ENCODE measurements at regions not wholly inside any gene's neighbourhood (a gene's known extent, or its start where the extent isn't known, plus 50 kb on each side); places are given as distances from the start of the nearest gene placed in this dataset.

- no peak for DNase-seq (ENCODE audit: low spot score in 2 of 2)
Measured at GRCh38 chrX:34849371-34849770, 93.2 kb upstream of the FAM47B start.

GRCh38 chrX:34859191-34859590, 83.4 kb upstream of the FAM47B start:
- no peaks in the 10 kb centered on the region for H3K4me1 ChIP-seq
- no peak overlapping the region for H3K27ac ChIP-seq
- intact Hi-C loops (cut with DNase I) = no loop called here
- DNase-seq (ENCODE audit: low spot score in 2 of 2) = no peak
- no peaks in the 10 kb centered on the region for H3K36me3 ChIP-seq
- no peak overlapping the region for H3K4me3 ChIP-seq
- TF ChIP-seq CTCF (IDR thresholded peaks at IDR 0.05) = no peak
- no peaks in the 10 kb centered on the region for H3K27me3 ChIP-seq
- no peaks in the 10 kb centered on the region for H3K9me3 ChIP-seq

More at GRCh38 chrX:34849371-34849770, 93.2 kb upstream of the FAM47B start:
- Histone ChIP-seq H3K4me1 (no peaks in the 10 kb centered on the region), H3K9me3 (peaks cover 0 to 5% of the 10 kb centered on the region in 2 donors), H3K27me3 (no peaks in the 10 kb centered on the region), H3K27ac (no peak overlapping the region), H3K4me3 (no peak overlapping the region), H3K36me3 (no peaks in the 10 kb centered on the region)
- intact Hi-C loops (cut with DNase I) = no loop called here
- TF ChIP-seq CTCF (IDR thresholded peaks at IDR 0.05) = no peak

GRCh38 chrX:34863906-34864305, 78.7 kb upstream of the FAM47B start:
- no peaks in the 10 kb centered on the region for H3K4me1 ChIP-seq
- no peaks in the 10 kb centered on the region for H3K27me3 ChIP-seq
- no peak for TF ChIP-seq CTCF (IDR thresholded peaks at IDR 0.05)
- no peaks in the 10 kb centered on the region for H3K36me3 ChIP-seq
- intact Hi-C loops (cut with DNase I) = no loop called here
- no peak overlapping the region for H3K27ac ChIP-seq
- no peaks in the 10 kb centered on the region for H3K9me3 ChIP-seq
- DNase-seq (ENCODE audit: low spot score in 2 of 2) = no peak
- no peak overlapping the region for H3K4me3 ChIP-seq

- Histone ChIP-seq H3K27ac (no peak overlapping the region), H3K4me3 (no peak overlapping the region), H3K27me3 (no peaks in the 10 kb centered on the region), H3K9me3 (peaks cover 4 to 8% of the 10 kb centered on the region in 2 donors), H3K4me1 (no peaks in the 10 kb centered on the region), H3K36me3 (no peaks in the 10 kb centered on the region)
- TF ChIP-seq CTCF (IDR thresholded peaks at IDR 0.05) = no peak
- DNase-seq (ENCODE audit: low spot score in 2 of 2) = no peak
- intact Hi-C loops (cut with DNase I) = no loop called here
Measured at GRCh38 chrX:34866646-34867045, 76.0 kb upstream of the FAM47B start.

- intact Hi-C loops (cut with DNase I) = no loop called here
- DNase-seq (ENCODE audit: low spot score in 2 of 2) = no peak
- Histone ChIP-seq H3K4me3 (no peak overlapping the region), H3K4me1 (no peaks in the 10 kb centered on the region), H3K36me3 (no peaks in the 10 kb centered on the region), H3K27ac (no peak overlapping the region), H3K27me3 (no peaks in the 10 kb centered on the region), H3K9me3 (peaks cover 4 to 15% of the 10 kb centered on the region in 2 donors)
- no peak for TF ChIP-seq CTCF (IDR thresholded peaks at IDR 0.05)
Measured at GRCh38 chrX:34868633-34869032, 74.0 kb upstream of the FAM47B start.
